ENCODE measurements at regions not wholly inside any gene's neighbourhood (a gene's known extent, or its start where the extent isn't known, plus 50 kb on each side); places are given as distances from the start of the nearest gene placed in this dataset.

DNA sequence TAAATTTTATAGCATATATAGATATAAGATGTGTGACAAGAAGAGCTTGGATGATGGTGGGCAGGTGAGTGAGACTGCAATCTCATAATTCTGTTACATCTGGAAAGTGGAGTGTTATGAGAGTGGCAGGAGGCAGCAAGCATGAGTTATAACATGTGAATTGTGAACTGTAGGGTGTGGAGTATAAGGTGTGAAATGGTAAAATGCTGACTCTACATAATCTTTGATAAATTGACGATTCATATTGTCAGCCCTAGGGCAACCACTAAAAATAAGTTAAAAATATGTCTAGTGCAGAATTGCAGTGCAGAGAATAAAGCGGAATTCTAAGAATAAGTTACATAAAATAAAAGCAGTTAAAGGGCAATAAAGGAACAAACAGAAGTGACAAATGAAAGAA lies 74.8 kb upstream of the AKR1E2 start:
- CTCF ChIA-PET (ENCODE audit: low intra/inter-chr PET ratio) = no interaction called here
- DNase-seq (ENCODE audit: extremely low read depth in 1 of 4, low spot score in 3 of 4) (no peak), FAIRE-seq (no peak), ATAC-seq (no peak)
- Histone ChIP-seq H3K4me1 (replicated peaks in 1 of 2; ENCODE audit: control insufficient read depth in 2 of 2, insufficient read depth in 2 of 2, low read length in 2 of 2) (no peaks in the 10 kb centered on the region), H3K9me3 (replicated peaks; ENCODE audit: control insufficient read depth, insufficient read depth, low read depth, low read length) (no peaks in the 10 kb centered on the region), H3K4me2 (ENCODE audit: insufficient read depth, low read length) (no peak overlapping the region), H3K36me3 (ENCODE audit: control insufficient read depth, insufficient read depth, low read length) (no peaks in the 10 kb centered on the region), H3K4me3 (no peak overlapping the region), H3K9me1 (ENCODE audit: control insufficient read depth, insufficient read depth, low read length) (no peaks in the 10 kb centered on the region), H2AFZ (ENCODE audit: low read depth, low read length) (no peak overlapping the region), H3K9ac (ENCODE audit: insufficient read depth in 1 of 2, low read depth in 2 of 2, low read length in 2 of 2) (no peak overlapping the region), H3K79me2 (ENCODE audit: control insufficient read depth, insufficient read depth, low read length) (no peaks in the 10 kb centered on the region), H4K20me1 (replicated peaks; ENCODE audit: control insufficient read depth, insufficient read depth, low read length) (no peaks in the 10 kb centered on the region), H3K27me3 (ENCODE audit: control insufficient read depth in 2 of 2, insufficient read depth in 2 of 2, low read length in 2 of 2) (peaks cover 7 to 10% of the 10 kb centered on the region in 2 experiments; a peak in 4 of 5 replicates), H3K27ac (ENCODE audit: extremely low read depth, low read depth, low read length) (no peak overlapping the region)
- 0% methylated on average over 2 of the region's 2 CpGs for WGBS (ENCODE audit: insufficient coverage, low coverage, missing lambda C conversion rate)
- intact Hi-C loops (cut with micrococcal nuclease) (no loop called here), in situ Hi-C loops (cut with MboI) (loop anchor here (25.0 kb wide), 1 partner anchor 1539 kb away; no protein-coding TSS in a partner anchor)
- BruUV-seq (replicated peaks) = no TSS peak
- POLR2A ChIA-PET = no interaction called here
- TF ChIP-seq ARID2 (IDR thresholded peaks at IDR 0.05) (no peak), ZNF316 (IDR thresholded peaks at IDR 0.05) (peak; percentile 96), MAFG (tag; conservative IDR thresholded peaks at IDR 0.05) (peak; percentile 89), NCOA1 (IDR thresholded peaks at IDR 0.05; ENCODE audit: low read depth) (no peak), C11orf30 (IDR thresholded peaks at IDR 0.05; ENCODE audit: low read depth) (peak; percentile 92), MAFK (IDR thresholded peaks at IDR 0.05; ENCODE audit: low read length) (peak; percentile 90), NFIX (CRISPR knock-in tag; IDR thresholded peaks at IDR 0.05; ENCODE audit: low read depth) (no peak), MAFF (IDR thresholded peaks at IDR 0.05; ENCODE audit: low read length) (peak; percentile 92), THRAP3 (IDR thresholded peaks at IDR 0.05; ENCODE audit: borderline replicate concordance) (no peak)
- TF ChIP-seq, protein P1, sequence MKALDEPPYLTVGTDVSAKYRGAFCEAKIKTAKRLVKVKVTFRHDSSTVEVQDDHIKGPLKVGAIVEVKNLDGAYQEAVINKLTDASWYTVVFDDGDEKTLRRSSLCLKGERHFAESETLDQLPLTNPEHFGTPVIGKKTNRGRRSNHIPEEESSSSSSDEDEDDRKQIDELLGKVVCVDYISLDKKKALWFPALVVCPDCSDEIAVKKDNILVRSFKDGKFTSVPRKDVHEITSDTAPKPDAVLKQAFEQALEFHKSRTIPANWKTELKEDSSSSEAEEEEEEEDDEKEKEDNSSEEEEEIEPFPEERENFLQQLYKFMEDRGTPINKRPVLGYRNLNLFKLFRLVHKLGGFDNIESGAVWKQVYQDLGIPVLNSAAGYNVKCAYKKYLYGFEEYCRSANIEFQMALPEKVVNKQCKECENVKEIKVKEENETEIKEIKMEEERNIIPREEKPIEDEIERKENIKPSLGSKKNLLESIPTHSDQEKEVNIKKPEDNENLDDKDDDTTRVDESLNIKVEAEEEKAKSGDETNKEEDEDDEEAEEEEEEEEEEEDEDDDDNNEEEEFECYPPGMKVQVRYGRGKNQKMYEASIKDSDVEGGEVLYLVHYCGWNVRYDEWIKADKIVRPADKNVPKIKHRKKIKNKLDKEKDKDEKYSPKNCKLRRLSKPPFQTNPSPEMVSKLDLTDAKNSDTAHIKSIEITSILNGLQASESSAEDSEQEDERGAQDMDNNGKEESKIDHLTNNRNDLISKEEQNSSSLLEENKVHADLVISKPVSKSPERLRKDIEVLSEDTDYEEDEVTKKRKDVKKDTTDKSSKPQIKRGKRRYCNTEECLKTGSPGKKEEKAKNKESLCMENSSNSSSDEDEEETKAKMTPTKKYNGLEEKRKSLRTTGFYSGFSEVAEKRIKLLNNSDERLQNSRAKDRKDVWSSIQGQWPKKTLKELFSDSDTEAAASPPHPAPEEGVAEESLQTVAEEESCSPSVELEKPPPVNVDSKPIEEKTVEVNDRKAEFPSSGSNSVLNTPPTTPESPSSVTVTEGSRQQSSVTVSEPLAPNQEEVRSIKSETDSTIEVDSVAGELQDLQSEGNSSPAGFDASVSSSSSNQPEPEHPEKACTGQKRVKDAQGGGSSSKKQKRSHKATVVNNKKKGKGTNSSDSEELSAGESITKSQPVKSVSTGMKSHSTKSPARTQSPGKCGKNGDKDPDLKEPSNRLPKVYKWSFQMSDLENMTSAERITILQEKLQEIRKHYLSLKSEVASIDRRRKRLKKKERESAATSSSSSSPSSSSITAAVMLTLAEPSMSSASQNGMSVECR (CRISPR knock-in tag; IDR thresholded peaks at IDR 0.05) = no peak
- TF ChIP-seq, protein P2, sequence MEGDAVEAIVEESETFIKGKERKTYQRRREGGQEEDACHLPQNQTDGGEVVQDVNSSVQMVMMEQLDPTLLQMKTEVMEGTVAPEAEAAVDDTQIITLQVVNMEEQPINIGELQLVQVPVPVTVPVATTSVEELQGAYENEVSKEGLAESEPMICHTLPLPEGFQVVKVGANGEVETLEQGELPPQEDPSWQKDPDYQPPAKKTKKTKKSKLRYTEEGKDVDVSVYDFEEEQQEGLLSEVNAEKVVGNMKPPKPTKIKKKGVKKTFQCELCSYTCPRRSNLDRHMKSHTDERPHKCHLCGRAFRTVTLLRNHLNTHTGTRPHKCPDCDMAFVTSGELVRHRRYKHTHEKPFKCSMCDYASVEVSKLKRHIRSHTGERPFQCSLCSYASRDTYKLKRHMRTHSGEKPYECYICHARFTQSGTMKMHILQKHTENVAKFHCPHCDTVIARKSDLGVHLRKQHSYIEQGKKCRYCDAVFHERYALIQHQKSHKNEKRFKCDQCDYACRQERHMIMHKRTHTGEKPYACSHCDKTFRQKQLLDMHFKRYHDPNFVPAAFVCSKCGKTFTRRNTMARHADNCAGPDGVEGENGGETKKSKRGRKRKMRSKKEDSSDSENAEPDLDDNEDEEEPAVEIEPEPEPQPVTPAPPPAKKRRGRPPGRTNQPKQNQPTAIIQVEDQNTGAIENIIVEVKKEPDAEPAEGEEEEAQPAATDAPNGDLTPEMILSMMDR (IDR thresholded peaks at IDR 0.05 in 2 of 3, conservative IDR thresholded peaks at IDR 0.05 in 1 of 3; ENCODE audit: insufficient read depth in 2 of 3, low read depth in 1 of 3, low read length in 3 of 3) = no peak
- TF ChIP-seq, protein P3, sequence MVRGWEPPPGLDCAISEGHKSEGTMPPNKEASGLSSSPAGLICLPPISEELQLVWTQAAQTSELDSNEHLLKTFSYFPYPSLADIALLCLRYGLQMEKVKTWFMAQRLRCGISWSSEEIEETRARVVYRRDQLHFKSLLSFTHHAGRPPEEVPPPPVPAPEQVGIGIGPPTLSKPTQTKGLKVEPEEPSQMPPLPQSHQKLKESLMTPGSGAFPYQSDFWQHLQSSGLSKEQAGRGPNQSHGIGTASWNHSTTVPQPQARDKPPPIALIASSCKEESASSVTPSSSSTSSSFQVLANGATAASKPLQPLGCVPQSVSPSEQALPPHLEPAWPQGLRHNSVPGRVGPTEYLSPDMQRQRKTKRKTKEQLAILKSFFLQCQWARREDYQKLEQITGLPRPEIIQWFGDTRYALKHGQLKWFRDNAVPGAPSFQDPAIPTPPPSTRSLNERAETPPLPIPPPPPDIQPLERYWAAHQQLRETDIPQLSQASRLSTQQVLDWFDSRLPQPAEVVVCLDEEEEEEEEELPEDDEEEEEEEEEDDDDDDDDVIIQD (CRISPR knock-in tag; IDR thresholded peaks at IDR 0.05) = no peak

All from K562 (cell line).